ENCODE measurements at regions not wholly inside any gene's neighbourhood (a gene's known extent, or its start where the extent isn't known, plus 50 kb on each side); places are given as distances from the start of the nearest gene placed in this dataset.
"Not testable (repeated sequence)": the region's sequence is repeated elsewhere in the genome, so short reads cannot be mapped to it uniquely, and the experiment has no call there.

DNA sequence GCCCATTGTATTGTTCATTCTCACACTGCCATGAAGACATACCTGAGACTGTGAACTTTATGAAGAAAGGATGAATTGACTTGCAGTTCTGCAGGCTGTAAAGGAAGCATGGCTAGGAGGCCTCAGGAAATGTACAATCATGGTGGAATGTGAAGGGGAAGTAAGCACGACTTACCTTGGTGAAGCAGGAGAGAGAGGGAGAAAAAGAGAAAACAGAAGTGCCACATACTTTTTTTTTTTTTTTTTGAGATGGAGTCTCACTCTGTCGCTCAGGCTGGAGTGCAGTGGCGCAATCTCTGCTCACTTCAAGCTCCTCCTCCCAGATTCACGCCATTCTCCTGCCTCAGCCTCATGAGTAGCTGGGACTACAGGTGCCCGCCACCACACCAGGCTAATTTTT, 871.9 kb upstream of the B3GALT2 start:
- H3K9me3 ChIP-seq (replicated peaks; ENCODE audit: control insufficient read depth, insufficient read depth, low read length); POLR2A ChIA-PET; CTCF ChIA-PET; H3K9me1 ChIP-seq (replicated peaks; ENCODE audit: control insufficient read depth, extremely low read depth, insufficient read depth, low read length); H4K20me1 ChIP-seq (replicated peaks; ENCODE audit: control insufficient read depth, extremely low read depth, insufficient read depth, low read length); H3K4me2 ChIP-seq (ENCODE audit: insufficient read depth, low read length); dilution Hi-C loops (cut with MboI; ENCODE audit: extremely low pct_ligation_motif_present, low sequenced_read_pairs); H3K4me3 ChIP-seq (replicated peaks in 1 of 3; ENCODE audit: insufficient read depth in 1 of 3, low read depth in 1 of 3, low read length in 3 of 3); H3K79me2 ChIP-seq (ENCODE audit: control insufficient read depth, insufficient read depth, low read length); DNase-seq (ENCODE audit: low read depth, low spot score); H2AFZ ChIP-seq (ENCODE audit: low read depth, low read length); H3K36me3 ChIP-seq (ENCODE audit: control insufficient read depth in 2 of 2, extremely low read depth in 1 of 2, insufficient read depth in 2 of 2, low read length in 2 of 2); H3K27ac ChIP-seq (ENCODE audit: insufficient read depth, low read depth, low read length); H3K9ac ChIP-seq (replicated peaks; ENCODE audit: extremely low read depth, insufficient read depth, low read length); BruUV-seq (replicated peaks); intact Hi-C loops (cut with micrococcal nuclease); H3K27me3 ChIP-seq (ENCODE audit: control insufficient read depth in 2 of 2, insufficient read depth in 2 of 2, low read length in 2 of 2): not testable (repeated sequence)
- peak; percentile 22 for TF ChIP-seq POLR2AphosphoS5 (IDR thresholded peaks at IDR 0.05; ENCODE audit: insufficient read depth, low read depth, low read length)
- peak; percentile 8 for FAIRE-seq
- H3K4me1 ChIP-seq (ENCODE audit: control insufficient read depth, extremely low read depth, insufficient read depth, low read length), result peaks cover 25% of the 10 kb centered on the region

GRCh38 chr1:194056169-194056568, 869.8 kb upstream of the B3GALT2 start:
- CTCF ChIA-PET, result interaction anchor here (1.0 kb wide), 1 partner anchor 60 kb away, joined by 4 read pairs; no protein-coding TSS in a partner anchor

More at GRCh38 chr1:194056169-194056568, 869.8 kb upstream of the B3GALT2 start:
- Histone ChIP-seq H3K4me1 (ENCODE audit: control insufficient read depth, extremely low read depth, insufficient read depth, low read length) (peaks cover 14% of the 10 kb centered on the region), H3K9ac (replicated peaks; ENCODE audit: extremely low read depth, insufficient read depth, low read length) (no peak overlapping the region), H3K4me2 (ENCODE audit: insufficient read depth, low read length) (no peak overlapping the region), H3K27ac (ENCODE audit: insufficient read depth, low read depth, low read length) (no peak overlapping the region), H3K4me3 (replicated peaks in 1 of 3; ENCODE audit: insufficient read depth in 1 of 3, low read depth in 1 of 3, low read length in 3 of 3) (no peak overlapping the region), H3K27me3 (ENCODE audit: control insufficient read depth in 2 of 2, insufficient read depth in 2 of 2, low read length in 2 of 2) (no peaks in the 10 kb centered on the region), H4K20me1 (replicated peaks; ENCODE audit: control insufficient read depth, extremely low read depth, insufficient read depth, low read length) (no peaks in the 10 kb centered on the region), H3K9me1 (replicated peaks; ENCODE audit: control insufficient read depth, extremely low read depth, insufficient read depth, low read length) (no peaks in the 10 kb centered on the region), H3K79me2 (ENCODE audit: control insufficient read depth, insufficient read depth, low read length) (no peaks in the 10 kb centered on the region), H3K36me3 (ENCODE audit: control insufficient read depth in 2 of 2, extremely low read depth in 1 of 2, insufficient read depth in 2 of 2, low read length in 2 of 2) (no peaks in the 10 kb centered on the region), H3K9me3 (replicated peaks; ENCODE audit: control insufficient read depth, insufficient read depth, low read length) (no peaks in the 10 kb centered on the region), H2AFZ (ENCODE audit: low read depth, low read length) (no peak overlapping the region)
- no TSS peak for BruUV-seq (replicated peaks)
- DNase-seq (ENCODE audit: low read depth, low spot score), result no peak
- FAIRE-seq, result peak; percentile 15
- POLR2A ChIA-PET, result interaction anchor here (0.7 kb wide), 1 partner anchor 44 kb away, joined by 3 read pairs; no protein-coding TSS in a partner anchor
- TF ChIP-seq GATA2 (IDR thresholded peaks at IDR 0.05; ENCODE audit: insufficient read depth, insufficient read length, low read depth, low read length) (no peak), EZH2 (IDR thresholded peaks at IDR 0.05; ENCODE audit: borderline replicate concordance, low read depth, low read length, severe bottlenecking) (no peak), MYC (IDR thresholded peaks at IDR 0.05; ENCODE audit: low read depth, low read length) (no peak), FOS (IDR thresholded peaks at IDR 0.05; ENCODE audit: borderline replicate concordance, insufficient read depth, low read length) (no peak)
- intact Hi-C loops (cut with micrococcal nuclease), result no loop called here
- dilution Hi-C loops (cut with MboI; ENCODE audit: extremely low pct_ligation_motif_present, low sequenced_read_pairs), result no loop called here
